Ovary (tissue), 7 donors: ENCODE measurements at regions not wholly inside any gene's neighbourhood (a gene's known extent, or its start where the extent isn't known, plus 50 kb on each side); places are given as distances from the start of the nearest gene placed in this dataset.

Experiments
- DNase-seq, 5 donors: peaks; one replicate each; pipeline ENCODE4 v3.0.0-alpha.2; 2019 to 2020
- H3K27ac ChIP-seq, 2 donors: fragments of 200-600 bp; one replicate each; pipeline versions ENCODE4 v1.5.1 to v1.8.0; 2019 to 2022
- H3K27me3 ChIP-seq: fragments of 200-600 bp; one replicate; pipeline ENCODE4 v1.8.0; 2022
- H3K36me3 ChIP-seq: fragments of 200-600 bp; sonication (generic); one replicate; pipeline ENCODE4 v1.5.1; 2019
- H3K4me1 ChIP-seq: one replicate; pipeline ENCODE4 v1.8.1; 2013; ENCODE audit warnings: mild to moderate bottlenecking, moderate library complexity; ENCODE audit not compliant: insufficient read depth
- H3K4me3 ChIP-seq: fragments of 200-600 bp; sonication (generic); one replicate; pipeline ENCODE4 v1.5.1; 2017
- H3K9me3 ChIP-seq, 2 donors: fragments of 200-600 bp in 1 of 2; sonication (generic) in 1 of 2; one replicate each; pipeline versions ENCODE4 v1.5.1 to v1.8.1; 2013 to 2019; ENCODE audit warnings: mild to moderate bottlenecking in 1 of 2, moderate library complexity in 1 of 2
- EP300 ChIP-seq: sonication (generic); formaldehyde crosslinking; IDR thresholded peaks from one replicate; pipeline ENCODE4 v1.6.1; 2017; ENCODE audit warnings: antibody characterized with exemption
- POLR2A ChIP-seq: fragments of 450-650 bp; IDR thresholded peaks from one replicate; pipeline ENCODE4 v1.6.1; 2017; ENCODE audit warnings: antibody characterized with exemption, mild to moderate bottlenecking, moderate library complexity
- WGBS, 3 donors: extraction: QIAGEN DNeasy Blood & Tissue Kit in 1 of 3; methylation state at CpG; one replicate each; pipeline versions ENCODE4 v1.1.5 to v1.1.7; 2013 to 2017; 5-methylcytosine and 5-hydroxymethylcytosine counted together
- intact Hi-C, 4 donors: fragments of 100-400 bp; cut with DNase I; formaldehyde crosslinking; loops; one replicate each; pipeline versions ENCODE4 v1.11.0 to v1.15.1; 2022 to 2023
- TF ChIP-seq, protein P1 (sequence below), 3 donors: fragments of 450-650 bp in 2 of 3; fragments of 200-600 bp in 1 of 3; IDR thresholded peaks; one replicate each; pipeline versions ENCODE4 v1.5.1 to v1.8.0; 2016 to 2022; ENCODE audit warnings: antibody characterized with exemption in 3 of 3, mild to moderate bottlenecking in 1 of 3
- donor health status: DM: no; HTN: no; CAD: no; lungs with moderate emphysema.
- donor health status: DM: no; HTN: no; CAD: no.
- donor health status: Bipolar disorder and iron deficiency.
- donor health status: DM: no; HTN: no; CAD: no.
- donor health status: DM: yes; HTN: yes; CAD: no.

DNA sequence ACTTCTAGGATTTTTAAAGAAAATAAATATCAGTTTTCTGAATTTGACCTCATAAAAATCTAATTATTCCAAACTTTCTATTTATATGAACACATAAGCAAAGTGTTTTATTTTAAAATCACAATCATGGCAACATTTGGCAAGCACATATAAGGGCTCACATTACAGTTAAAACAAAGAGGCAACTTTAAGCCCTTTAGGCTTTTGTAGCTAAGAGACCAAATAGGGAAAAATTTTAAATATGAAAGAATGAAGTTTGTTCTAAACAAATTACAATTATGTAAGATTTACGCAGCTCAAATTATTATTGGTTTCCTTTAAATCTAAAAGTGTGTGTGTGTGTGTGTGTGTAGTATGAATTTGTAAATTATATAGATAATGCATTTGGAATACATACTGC, 267.0 kb downstream of the ZIC4 start:
- WGBS, 3 donors, result 35 to 71% (median 51%) methylated on average over 1 of the region's 1 CpG
- TF ChIP-seq EP300 (no peak), POLR2A (no peak)
- TF ChIP-seq, protein P1, sequence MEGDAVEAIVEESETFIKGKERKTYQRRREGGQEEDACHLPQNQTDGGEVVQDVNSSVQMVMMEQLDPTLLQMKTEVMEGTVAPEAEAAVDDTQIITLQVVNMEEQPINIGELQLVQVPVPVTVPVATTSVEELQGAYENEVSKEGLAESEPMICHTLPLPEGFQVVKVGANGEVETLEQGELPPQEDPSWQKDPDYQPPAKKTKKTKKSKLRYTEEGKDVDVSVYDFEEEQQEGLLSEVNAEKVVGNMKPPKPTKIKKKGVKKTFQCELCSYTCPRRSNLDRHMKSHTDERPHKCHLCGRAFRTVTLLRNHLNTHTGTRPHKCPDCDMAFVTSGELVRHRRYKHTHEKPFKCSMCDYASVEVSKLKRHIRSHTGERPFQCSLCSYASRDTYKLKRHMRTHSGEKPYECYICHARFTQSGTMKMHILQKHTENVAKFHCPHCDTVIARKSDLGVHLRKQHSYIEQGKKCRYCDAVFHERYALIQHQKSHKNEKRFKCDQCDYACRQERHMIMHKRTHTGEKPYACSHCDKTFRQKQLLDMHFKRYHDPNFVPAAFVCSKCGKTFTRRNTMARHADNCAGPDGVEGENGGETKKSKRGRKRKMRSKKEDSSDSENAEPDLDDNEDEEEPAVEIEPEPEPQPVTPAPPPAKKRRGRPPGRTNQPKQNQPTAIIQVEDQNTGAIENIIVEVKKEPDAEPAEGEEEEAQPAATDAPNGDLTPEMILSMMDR (IDR thresholded peaks at IDR 0.05), result no peak
- H3K4me3 ChIP-seq, result no peak overlapping the region
- no peaks in the 10 kb centered on the region for H3K9me3 ChIP-seq
- intact Hi-C loops, result no loop called here
- no peaks in the 10 kb centered on the region for H3K27me3 ChIP-seq
- no peaks in the 10 kb centered on the region for H3K4me1 ChIP-seq
- no peak overlapping the region for H3K27ac ChIP-seq
- no peak for DNase-seq
- no peaks in the 10 kb centered on the region for H3K36me3 ChIP-seq

DNA sequence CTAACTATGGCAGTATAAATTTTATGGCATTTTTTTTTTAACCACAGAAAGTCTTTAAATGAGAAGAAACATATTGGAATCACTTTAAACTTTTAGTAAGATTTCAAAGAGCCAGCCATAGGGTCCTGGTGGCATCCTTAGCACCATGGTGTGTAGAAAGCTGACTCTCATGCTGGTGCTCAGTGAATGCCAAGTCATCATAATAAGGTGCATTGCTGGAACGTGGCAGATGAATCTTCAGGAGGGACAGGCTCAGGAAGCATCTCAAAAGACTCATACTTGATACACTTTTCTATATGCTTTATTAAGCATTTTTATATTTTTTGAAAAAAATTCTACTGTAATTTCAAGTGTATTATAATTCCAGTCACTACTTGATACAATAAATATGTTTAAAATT, 274.2 kb downstream of the ZIC4 start:
- H3K4me1 ChIP-seq, result no peaks in the 10 kb centered on the region
- DNase-seq, result no peak
- H3K4me3 ChIP-seq, result no peak overlapping the region
- TF ChIP-seq, protein P1 (IDR thresholded peaks at IDR 0.05), result no peak
- TF ChIP-seq EP300, result no peak
- TF ChIP-seq POLR2A, result no peak
- no peaks in the 10 kb centered on the region for H3K27me3 ChIP-seq
- H3K9me3 ChIP-seq, result no peaks in the 10 kb centered on the region
- intact Hi-C loops, result no loop called here
- no peaks in the 10 kb centered on the region for H3K36me3 ChIP-seq
- WGBS, 3 donors, result 54 to 72% (median 64%) methylated on average over 1 of the region's 1 CpG
- H3K27ac ChIP-seq, result no peak overlapping the region

DNA sequence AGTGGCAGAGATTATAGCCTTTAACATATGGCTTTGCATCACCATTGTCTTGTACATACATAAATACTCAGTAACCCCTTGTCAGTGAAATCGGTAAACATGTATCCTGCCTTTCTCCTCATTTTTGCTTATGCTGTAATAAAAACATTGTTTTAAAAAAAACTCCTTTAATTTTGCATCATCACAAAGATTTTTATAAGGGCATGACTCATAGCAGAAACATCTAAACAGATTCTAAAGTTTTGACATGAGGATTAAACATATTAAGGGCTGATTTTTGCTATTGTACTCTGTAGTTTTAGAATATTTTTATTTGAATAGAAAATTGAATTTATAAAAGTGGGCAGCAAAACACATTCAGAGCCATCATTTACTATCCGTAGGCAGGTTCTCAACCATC, 275.9 kb downstream of the ZIC4 start:
- intact Hi-C loops, result no loop called here
- H3K27ac ChIP-seq, result no peak overlapping the region
- no peaks in the 10 kb centered on the region for H3K27me3 ChIP-seq
- DNase-seq, result no peak
- H3K4me3 ChIP-seq, result no peak overlapping the region
- WGBS, 3 donors, result 51 to 76% (median 70%) methylated on average over 2 of the region's 2 CpGs
- H3K36me3 ChIP-seq, result no peaks in the 10 kb centered on the region
- no peaks in the 10 kb centered on the region for H3K4me1 ChIP-seq
- TF ChIP-seq, protein P1 (IDR thresholded peaks at IDR 0.05), result no peak
- no peak for TF ChIP-seq EP300
- H3K9me3 ChIP-seq, result no peaks in the 10 kb centered on the region

DNA sequence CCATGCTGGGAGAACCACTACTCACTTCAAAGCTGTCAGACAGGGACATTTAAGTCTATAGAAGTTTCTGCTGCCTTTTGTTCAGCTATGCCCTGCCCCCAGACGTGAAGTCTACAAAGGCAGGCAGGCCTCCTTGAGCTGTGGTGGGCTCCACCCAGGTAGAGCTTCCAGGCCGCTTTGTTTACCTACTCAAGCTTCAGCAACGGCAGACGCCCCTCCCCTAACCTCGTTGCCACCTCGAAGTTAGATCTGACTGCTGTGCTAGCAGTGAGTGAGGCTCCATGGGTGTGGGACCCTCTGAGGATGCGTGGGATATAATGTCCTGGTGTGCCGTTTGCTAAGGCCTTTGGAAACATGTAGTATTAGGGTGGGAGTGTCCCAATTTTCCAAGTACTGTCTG, 276.7 kb downstream of the ZIC4 start:
- no peaks in the 10 kb centered on the region for H3K4me1 ChIP-seq
- whole genome bisulfite sequencing, 3 donors, result 91 to 93% (median 91%) methylated on average over 8 of the region's 8 CpGs
- TF ChIP-seq EP300 (no peak), POLR2A (no peak)
- TF ChIP-seq, protein P1 (IDR thresholded peaks at IDR 0.05), result no peak
- DNase-seq, result no peak
- no peaks in the 10 kb centered on the region for H3K9me3 ChIP-seq
- no peak overlapping the region for H3K27ac ChIP-seq
- no peaks in the 10 kb centered on the region for H3K27me3 ChIP-seq
- no peak overlapping the region for H3K4me3 ChIP-seq
- H3K36me3 ChIP-seq, result no peaks in the 10 kb centered on the region
- intact Hi-C loops, result no loop called here

DNA sequence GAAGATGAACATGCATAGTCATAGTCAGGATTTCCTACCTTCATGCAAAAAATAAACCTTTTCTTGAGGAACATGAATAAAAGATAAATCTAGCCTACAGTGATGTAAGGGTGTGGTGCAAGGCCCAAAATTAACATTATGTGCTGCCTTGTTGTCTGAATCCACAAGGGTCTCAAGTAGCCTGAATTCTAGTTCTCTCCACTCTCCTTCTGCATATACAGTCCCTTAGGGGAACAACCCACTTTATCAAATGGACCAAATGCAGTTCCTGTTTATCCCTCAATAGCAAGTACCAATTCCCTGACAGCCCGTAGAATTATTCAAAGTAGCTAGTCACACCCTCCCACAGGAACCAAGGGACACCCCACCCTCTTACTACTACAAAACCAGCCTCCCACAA, 284.0 kb downstream of the ZIC4 start:
- Histone ChIP-seq H3K27ac (no peak overlapping the region), H3K36me3 (no peaks in the 10 kb centered on the region), H3K4me1 (no peaks in the 10 kb centered on the region), H3K4me3 (no peak overlapping the region), H3K27me3 (no peaks in the 10 kb centered on the region), H3K9me3 (no peaks in the 10 kb centered on the region)
- intact Hi-C loops, result no loop called here
- no peak for DNase-seq
- TF ChIP-seq EP300, result no peak
- TF ChIP-seq, protein P1 (IDR thresholded peaks at IDR 0.05), result no peak
- WGBS, 3 donors, result 79 to 85% (median 83%) methylated on average over 1 of the region's 1 CpG
